NCI-H1105 (cell line): ENCODE measurements at regions not wholly inside any gene's neighbourhood (a gene's known extent, or its start where the extent isn't known, plus 50 kb on each side); places are given as distances from the start of the nearest gene placed in this dataset.

Experiments used
- DNase-seq: peaks from one replicate; lab custom pipeline; 2025; lab: John Stamatoyannopoulos, UW

DNA sequence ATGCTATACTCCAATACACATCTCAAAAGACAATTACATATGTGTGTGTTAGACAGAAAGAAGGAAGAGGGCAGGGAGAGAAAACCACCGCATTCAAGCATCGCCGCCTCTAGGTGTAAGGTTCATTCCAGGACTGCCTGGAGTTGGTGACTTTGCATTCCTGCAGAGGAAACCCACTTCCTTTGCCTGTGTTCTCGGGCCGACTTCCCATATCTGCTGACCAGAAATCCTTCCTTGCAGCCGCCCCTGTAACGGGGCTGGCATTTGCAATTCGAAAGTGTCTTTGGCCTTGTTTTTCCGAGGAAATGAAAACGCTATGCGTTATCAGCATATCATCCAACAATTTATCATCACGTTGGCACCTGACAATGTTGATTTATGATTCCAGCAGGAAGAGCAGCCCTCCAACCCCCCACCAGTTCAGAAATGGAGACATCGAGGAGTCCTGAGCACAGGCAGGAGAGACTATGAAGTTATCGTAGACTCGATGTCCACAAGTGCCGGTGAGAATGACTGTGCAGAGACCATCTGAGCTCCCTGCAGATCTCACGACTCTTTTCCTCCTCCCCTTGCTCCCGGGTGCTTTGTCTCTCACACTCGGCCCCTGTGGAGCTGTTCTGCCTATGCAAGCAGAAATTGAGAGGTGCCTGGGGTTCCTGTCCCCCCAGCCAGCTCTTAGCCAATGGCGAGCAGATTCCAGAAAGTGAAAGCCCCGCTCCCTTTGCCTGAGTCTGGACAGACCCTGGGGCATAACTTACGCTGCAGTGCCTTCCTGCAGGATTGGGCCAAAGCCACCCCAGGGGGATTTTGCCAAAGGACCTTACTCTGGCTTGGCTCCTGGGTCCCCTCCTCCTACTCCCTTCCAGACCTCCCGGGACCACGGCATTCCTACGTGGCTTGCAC, 68.9 kb upstream of the FOXK1 start:
- no peak for DNase-seq

DNA sequence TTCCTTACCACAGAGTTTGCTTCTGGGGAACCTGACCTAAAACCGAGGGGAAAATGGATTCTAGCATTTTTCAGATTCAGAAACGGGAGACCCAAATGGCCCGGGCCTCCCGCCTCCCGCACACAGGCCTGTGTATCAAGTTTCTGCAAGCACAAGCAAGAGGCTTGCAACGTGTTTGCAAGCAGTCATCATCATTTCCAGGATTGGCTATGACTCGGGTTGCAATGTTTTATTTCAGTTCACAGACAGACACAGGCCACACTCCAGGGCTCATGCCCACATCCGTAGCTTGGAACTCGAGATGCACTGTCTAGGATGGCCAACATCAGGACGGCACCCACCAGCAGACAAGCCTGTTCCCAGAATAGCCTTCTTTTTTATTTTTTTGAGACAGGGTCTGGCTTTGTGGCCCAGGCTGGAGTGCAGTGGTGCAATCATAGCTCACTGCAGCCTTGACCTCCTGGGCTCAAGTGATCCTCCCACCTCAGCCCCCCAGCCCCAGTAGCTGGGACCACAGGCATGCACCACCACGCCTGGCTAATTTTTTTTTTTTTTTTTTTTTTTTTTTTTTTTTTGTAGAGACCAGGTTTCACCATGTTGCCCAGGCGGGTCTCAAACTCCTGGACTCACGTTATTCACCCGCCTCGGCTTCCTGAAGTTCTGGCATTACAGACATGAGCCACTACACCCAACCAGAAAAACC, 68.1 kb upstream of the FOXK1 start:
- DNase-seq = no peak

DNA sequence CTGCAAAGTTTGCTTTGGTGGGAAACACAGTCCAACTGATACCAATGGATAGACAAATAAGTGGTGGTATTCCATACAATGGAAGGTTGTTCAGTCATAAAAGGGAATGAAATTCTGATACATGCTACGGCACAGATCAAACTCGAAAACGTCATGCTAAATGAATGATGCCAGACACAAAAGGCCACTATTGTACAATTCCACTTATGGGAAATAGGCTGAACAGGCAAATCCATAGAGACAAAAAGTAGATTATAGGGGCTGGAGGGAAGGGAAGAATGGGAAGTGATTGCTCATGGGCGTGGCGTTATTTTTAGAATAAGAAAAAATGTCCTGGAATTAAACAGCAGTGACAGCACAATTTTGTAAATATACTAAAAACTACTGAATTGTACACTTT, 66.0 kb upstream of the FOXK1 start:
- no peak for DNase-seq

DNA sequence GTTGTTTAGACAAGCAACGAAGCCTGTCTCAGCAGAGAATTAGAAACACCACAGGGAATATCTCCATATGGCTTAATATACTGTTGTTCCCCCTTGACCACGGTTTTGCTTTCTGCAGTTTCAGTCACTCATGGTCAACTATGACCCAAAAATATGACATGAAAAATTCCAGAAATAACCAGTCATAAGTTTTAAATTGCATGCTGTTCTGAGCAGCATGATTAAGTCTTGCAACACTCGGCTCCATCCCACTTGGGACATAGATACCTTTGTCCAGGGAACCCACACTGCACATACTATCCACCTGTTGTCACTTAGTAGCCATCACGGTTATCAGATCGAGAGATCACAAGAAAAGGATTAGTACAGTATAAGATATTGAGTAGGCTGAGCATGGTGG, 60.7 kb upstream of the FOXK1 start:
- DNase-seq = no peak

DNA sequence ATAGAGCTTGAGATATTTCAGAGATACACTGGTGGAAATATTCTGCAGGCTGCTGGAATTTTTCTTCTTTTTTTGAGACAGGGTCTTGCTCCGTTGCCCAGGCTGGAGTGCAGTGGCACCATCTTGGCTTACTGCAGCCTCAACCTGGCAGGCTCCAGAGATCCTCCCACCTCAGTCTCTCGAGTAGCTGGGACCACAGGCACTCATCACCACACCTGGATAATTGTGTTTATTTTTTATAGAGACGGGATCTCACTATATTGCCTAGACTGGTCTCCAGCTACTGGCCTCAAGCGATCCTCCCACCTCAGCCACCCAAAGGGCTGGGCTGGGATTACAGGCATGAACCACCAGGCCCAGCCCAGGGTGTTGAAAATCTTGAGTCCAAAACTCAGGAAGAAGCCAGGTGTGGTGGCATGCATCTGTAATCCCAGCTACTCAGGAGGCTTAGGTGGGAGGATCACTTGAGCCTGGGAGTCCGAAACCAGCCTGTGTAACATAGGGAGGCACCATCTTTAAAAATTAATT, 55.7 kb upstream of the FOXK1 start:
- DNase-seq = no peak

DNA sequence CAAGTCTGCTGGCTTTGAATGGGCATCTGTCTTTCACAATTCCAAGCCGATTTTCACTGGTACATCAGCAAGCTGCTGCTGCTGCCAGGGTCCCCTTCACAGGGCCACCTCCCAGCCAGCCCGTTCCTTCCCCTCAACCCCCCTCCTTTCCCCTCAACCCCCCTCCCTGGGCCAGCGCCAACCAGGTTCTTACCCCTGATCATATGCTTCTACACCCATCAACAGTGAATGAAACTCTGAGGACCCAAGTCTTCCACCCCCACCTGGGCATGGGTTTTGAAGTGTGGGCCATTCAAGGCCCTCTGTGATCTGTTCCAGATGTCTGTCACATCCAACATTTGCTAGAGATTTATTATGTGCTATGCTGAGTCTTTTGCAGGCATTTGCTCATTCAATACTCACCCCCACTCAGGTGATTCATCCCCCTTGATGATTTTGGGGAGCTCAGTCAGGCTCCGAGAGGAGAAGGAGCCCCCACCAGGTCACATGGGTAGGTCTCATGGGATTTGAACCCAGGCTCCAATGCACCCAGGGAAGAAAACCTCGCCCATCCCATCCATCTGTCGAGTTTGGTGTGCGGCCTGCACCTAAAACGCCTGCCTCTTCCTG, 52.7 kb upstream of the FOXK1 start:
- DNase-seq = no peak

DNA sequence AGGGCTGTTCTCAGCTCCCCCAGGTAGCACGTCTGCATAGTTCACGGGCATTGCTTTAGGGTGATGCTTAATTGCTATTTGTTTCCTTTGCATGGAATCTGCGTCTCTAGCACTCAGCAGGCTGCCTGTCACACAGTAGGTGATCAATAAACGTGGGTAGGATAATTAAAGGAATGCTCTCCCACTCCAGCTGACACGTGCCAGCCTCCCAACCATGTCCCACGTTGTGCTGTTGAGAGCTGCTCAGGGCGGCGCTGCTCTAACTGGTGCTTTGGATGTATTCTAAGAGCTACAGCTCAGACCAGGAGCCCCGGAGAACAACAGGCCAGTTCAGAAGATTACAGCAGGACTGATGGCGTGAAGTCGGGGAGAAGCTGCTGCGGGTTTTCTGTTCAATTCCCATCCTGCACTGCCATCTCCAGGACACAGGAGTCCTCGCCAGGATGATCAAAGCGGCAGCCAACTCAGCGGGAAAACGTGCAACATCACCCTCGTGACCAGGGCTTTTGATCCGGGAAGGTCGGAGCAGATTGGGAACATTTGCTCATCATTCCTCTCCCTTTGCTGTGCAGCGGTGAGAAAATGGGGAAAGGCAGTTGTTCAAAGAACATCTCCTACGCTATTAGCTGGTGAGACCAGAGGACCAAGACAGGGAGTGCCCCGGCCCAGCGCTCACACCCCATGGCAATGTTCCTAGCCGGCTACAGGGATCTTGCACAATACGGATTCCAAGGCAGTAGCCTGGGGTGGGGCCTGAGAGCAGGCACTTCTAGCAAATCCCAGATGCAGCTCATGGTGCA, 50.5 kb upstream of the FOXK1 start:
- DNase-seq = no peak
